ENCODE measurements at regions not wholly inside any gene's neighbourhood (a gene's known extent, or its start where the extent isn't known, plus 50 kb on each side); places are given as distances from the start of the nearest gene placed in this dataset.

- no peaks in the 10 kb centered on the region for H3K27me3 ChIP-seq (ENCODE audit: control insufficient read depth in 2 of 2, insufficient read depth in 2 of 2, low read length in 2 of 2)
- no peaks in the 10 kb centered on the region for H3K9me1 ChIP-seq (replicated peaks; ENCODE audit: control insufficient read depth, extremely low read depth, insufficient read depth, low read length)
- intact Hi-C loops (cut with micrococcal nuclease): no loop called here
- H3K4me2 ChIP-seq (ENCODE audit: insufficient read depth, low read length): no peak overlapping the region
- H3K9ac ChIP-seq (replicated peaks; ENCODE audit: extremely low read depth, insufficient read depth, low read length): no peak overlapping the region
- H3K4me3 ChIP-seq (replicated peaks in 1 of 3; ENCODE audit: insufficient read depth in 1 of 3, low read depth in 1 of 3, low read length in 3 of 3): no peak overlapping the region
- no peaks in the 10 kb centered on the region for H3K9me3 ChIP-seq (replicated peaks; ENCODE audit: control insufficient read depth, insufficient read depth, low read length)
- H3K27ac ChIP-seq (ENCODE audit: insufficient read depth, low read depth, low read length): no peak overlapping the region
- CTCF ChIA-PET: no interaction called here
- no peaks in the 10 kb centered on the region for H3K79me2 ChIP-seq (ENCODE audit: control insufficient read depth, insufficient read depth, low read length)
- dilution Hi-C loops (cut with MboI; ENCODE audit: extremely low pct_ligation_motif_present, low sequenced_read_pairs): no loop called here
- no peaks in the 10 kb centered on the region for H3K36me3 ChIP-seq (ENCODE audit: control insufficient read depth in 2 of 2, extremely low read depth in 1 of 2, insufficient read depth in 2 of 2, low read length in 2 of 2)
- DNase-seq (ENCODE audit: low read depth, low spot score) (no peak), FAIRE-seq (no peak)
- no peaks in the 10 kb centered on the region for H4K20me1 ChIP-seq (replicated peaks; ENCODE audit: control insufficient read depth, extremely low read depth, insufficient read depth, low read length)
- POLR2A ChIA-PET: no interaction called here
- no peaks in the 10 kb centered on the region for H3K4me1 ChIP-seq (ENCODE audit: control insufficient read depth, extremely low read depth, insufficient read depth, low read length)
- H2AFZ ChIP-seq (ENCODE audit: low read depth, low read length): no peak overlapping the region
- TF ChIP-seq POLR2AphosphoS5 (IDR thresholded peaks at IDR 0.05; ENCODE audit: insufficient read depth, low read depth, low read length): no peak
- BruUV-seq (replicated peaks): no TSS peak
Observed at GRCh38 chr9:87157366-87158031, 210.2 kb upstream of the GAS1 start.

GRCh38 chr9:87158765-87159164 lies 211.5 kb upstream of the GAS1 start:
- Histone ChIP-seq H3K9me1 (replicated peaks; ENCODE audit: control insufficient read depth, extremely low read depth, insufficient read depth, low read length) (no peaks in the 10 kb centered on the region), H4K20me1 (replicated peaks; ENCODE audit: control insufficient read depth, extremely low read depth, insufficient read depth, low read length) (no peaks in the 10 kb centered on the region), H3K9me3 (replicated peaks; ENCODE audit: control insufficient read depth, insufficient read depth, low read length) (no peaks in the 10 kb centered on the region), H3K36me3 (ENCODE audit: control insufficient read depth in 2 of 2, extremely low read depth in 1 of 2, insufficient read depth in 2 of 2, low read length in 2 of 2) (no peaks in the 10 kb centered on the region), H2AFZ (ENCODE audit: low read depth, low read length) (no peak overlapping the region), H3K4me3 (replicated peaks in 1 of 3; ENCODE audit: insufficient read depth in 1 of 3, low read depth in 1 of 3, low read length in 3 of 3) (no peak overlapping the region), H3K27me3 (ENCODE audit: control insufficient read depth in 2 of 2, insufficient read depth in 2 of 2, low read length in 2 of 2) (no peaks in the 10 kb centered on the region), H3K9ac (replicated peaks; ENCODE audit: extremely low read depth, insufficient read depth, low read length) (no peak overlapping the region), H3K27ac (ENCODE audit: insufficient read depth, low read depth, low read length) (no peak overlapping the region), H3K4me1 (ENCODE audit: control insufficient read depth, extremely low read depth, insufficient read depth, low read length) (no peaks in the 10 kb centered on the region), H3K79me2 (ENCODE audit: control insufficient read depth, insufficient read depth, low read length) (no peaks in the 10 kb centered on the region), H3K4me2 (ENCODE audit: insufficient read depth, low read length) (no peak overlapping the region)
- POLR2A ChIA-PET: no interaction called here
- BruUV-seq (replicated peaks): no TSS peak
- FAIRE-seq (no peak), DNase-seq (ENCODE audit: low read depth, low spot score) (no peak)
- dilution Hi-C loops (cut with MboI; ENCODE audit: extremely low pct_ligation_motif_present, low sequenced_read_pairs): no loop called here
- CTCF ChIA-PET: no interaction called here
- no peak for TF ChIP-seq GATA2 (IDR thresholded peaks at IDR 0.05; ENCODE audit: insufficient read depth, insufficient read length, low read depth, low read length)
- TF ChIP-seq POLR2A (IDR thresholded peaks at IDR 0.05; ENCODE audit: low read depth, low read length): no peak
- TF ChIP-seq JUN (IDR thresholded peaks at IDR 0.05; ENCODE audit: borderline replicate concordance, insufficient read depth, insufficient read length, low read depth): no peak
- TF ChIP-seq MAX (IDR thresholded peaks at IDR 0.05; ENCODE audit: insufficient read depth, insufficient read length): no peak
- TF ChIP-seq MYC (IDR thresholded peaks at IDR 0.05; ENCODE audit: low read depth, low read length): no peak
- intact Hi-C loops (cut with micrococcal nuclease): no loop called here

Data from endothelial cell of umbilical vein (primary cell).